Erythroblast (primary cell): ENCODE measurements at regions not wholly inside any gene's neighbourhood (a gene's known extent, or its start where the extent isn't known, plus 50 kb on each side); places are given as distances from the start of the nearest gene placed in this dataset.

Experiments
- DNase-seq, 2 experiments: peaks; one replicate each; lab custom pipeline; 2025; lab: John Stamatoyannopoulos, UW
- GATA1 ChIP-seq: IDR thresholded peaks from 2 replicates; pipeline ENCODE4 v1.6.1; 2011; ENCODE audit warnings: low read depth, mild to moderate bottlenecking, control low read depth, low read length, moderate library complexity
- POLR2A ChIP-seq: IDR thresholded peaks from 2 replicates; pipeline ENCODE4 v1.6.1; 2011; ENCODE audit warnings: mild to moderate bottlenecking, low read length

- TF ChIP-seq GATA1 (no peak), POLR2A (no peak)
- DNase-seq = no peak
These were observed 113.3 kb downstream of the EFNB1 start for GRCh38 chrX:68942104-68942503.

GRCh38 chrX:68941385-68941952, 112.6 kb downstream of the EFNB1 start:
- TF ChIP-seq POLR2A = no peak
- no peak for TF ChIP-seq GATA1
- no peak for DNase-seq

- TF ChIP-seq GATA1 (no peak), POLR2A (no peak)
- DNase-seq = no peak
These were observed 111.8 kb downstream of the EFNB1 start for GRCh38 chrX:68940601-68941000.

- no peak for DNase-seq
- TF ChIP-seq POLR2A = no peak
- no peak for TF ChIP-seq GATA1
These were observed 111.0 kb downstream of the EFNB1 start for GRCh38 chrX:68939868-68940267.

GRCh38 chrX:68938244-68939004, 109.6 kb downstream of the EFNB1 start:
- TF ChIP-seq GATA1 (no peak), POLR2A (no peak)
- no peak for DNase-seq

GRCh38 chrX:68937581-68937980, 108.8 kb downstream of the EFNB1 start:
- no peak for DNase-seq
- TF ChIP-seq GATA1 (no peak), POLR2A (no peak)

GRCh38 chrX:68936608-68937007, 107.8 kb downstream of the EFNB1 start:
- DNase-seq = no peak
- no peak for TF ChIP-seq POLR2A
- TF ChIP-seq GATA1 = no peak

GRCh38 chrX:68936126-68936525, 107.3 kb downstream of the EFNB1 start:
- DNase-seq = no peak
- TF ChIP-seq GATA1 = no peak
- TF ChIP-seq POLR2A = no peak

- no peak for DNase-seq
- TF ChIP-seq POLR2A (no peak), GATA1 (no peak)
These were observed 106.5 kb downstream of the EFNB1 start for GRCh38 chrX:68935362-68935761.

GRCh38 chrX:68934922-68935321, 106.1 kb downstream of the EFNB1 start:
- no peak for DNase-seq
- TF ChIP-seq GATA1 (no peak), POLR2A (no peak)

- TF ChIP-seq POLR2A = no peak
- no peak for DNase-seq
These were observed 105.6 kb downstream of the EFNB1 start for GRCh38 chrX:68934421-68934820.

- no peak for DNase-seq
- TF ChIP-seq POLR2A (no peak), GATA1 (no peak)
These were observed 103.8 kb downstream of the EFNB1 start for GRCh38 chrX:68932611-68933010.

- no peak for DNase-seq
- no peak for TF ChIP-seq POLR2A
- no peak for TF ChIP-seq GATA1
These were observed 102.5 kb downstream of the EFNB1 start for GRCh38 chrX:68931345-68931744.

GRCh38 chrX:68930542-68931317, 101.9 kb downstream of the EFNB1 start:
- DNase-seq = peak in 1 of 2 experiments; percentile 1
- no peak for TF ChIP-seq POLR2A
- TF ChIP-seq GATA1 = no peak
